ENCODE measurements at regions not wholly inside any gene's neighbourhood (a gene's known extent, or its start where the extent isn't known, plus 50 kb on each side); places are given as distances from the start of the nearest gene placed in this dataset.
"Not testable (repeated sequence)": the region's sequence is repeated elsewhere in the genome, so short reads cannot be mapped to it uniquely, and the experiment has no call there.

- POLR2A ChIA-PET, result no interaction called here
- CTCF ChIA-PET, result no interaction called here
- Mint-ChIP-seq H3K27ac (ENCODE audit: unreplicated experiment) (no peak overlapping the region), H3K4me1 (ENCODE audit: low read depth, unreplicated experiment) (no peaks in the 10 kb centered on the region), H3K9me3 (ENCODE audit: unreplicated experiment) (no peaks in the 10 kb centered on the region), H3K36me3 (ENCODE audit: insufficient read depth, unreplicated experiment) (no peaks in the 10 kb centered on the region), H3K4me3 (ENCODE audit: unreplicated experiment) (no peak overlapping the region), H3K27me3 (ENCODE audit: insufficient read depth, unreplicated experiment) (peaks cover 16% of the 10 kb centered on the region)
- DNase-seq, result no peak
- intact Hi-C loops (cut with micrococcal nuclease; ENCODE audit: unreplicated experiment), result no loop called here
- no peaks in the 10 kb centered on the region for H3K4me1 ChIP-seq
- BruUV-seq (replicated peaks), result no TSS peak
- no peaks in the 10 kb centered on the region; the same call in 1 of the 2 replicates for H3K27me3 ChIP-seq (replicated peaks; ENCODE audit: control insufficient read depth, insufficient read depth, low read length)
- TF ChIP-seq CTCF (IDR thresholded peaks at IDR 0.05; ENCODE audit: insufficient read depth in 1 of 2, low read depth in 1 of 2, low read length in 1 of 2, severe bottlenecking in 1 of 2, unreplicated experiment in 1 of 2), result no peak
- no peaks in the 10 kb centered on the region for H3K36me3 ChIP-seq (ENCODE audit: control insufficient read depth, insufficient read depth, low read length)
- H3K9me3 ChIP-seq, result no peaks in the 10 kb centered on the region
- no peak overlapping the region for H3K4me3 ChIP-seq (ENCODE audit: low read depth, low read length)
Observed at GRCh38 chr5:54869691-54870090, 115.7 kb downstream of the ESM1 start.

DNA sequence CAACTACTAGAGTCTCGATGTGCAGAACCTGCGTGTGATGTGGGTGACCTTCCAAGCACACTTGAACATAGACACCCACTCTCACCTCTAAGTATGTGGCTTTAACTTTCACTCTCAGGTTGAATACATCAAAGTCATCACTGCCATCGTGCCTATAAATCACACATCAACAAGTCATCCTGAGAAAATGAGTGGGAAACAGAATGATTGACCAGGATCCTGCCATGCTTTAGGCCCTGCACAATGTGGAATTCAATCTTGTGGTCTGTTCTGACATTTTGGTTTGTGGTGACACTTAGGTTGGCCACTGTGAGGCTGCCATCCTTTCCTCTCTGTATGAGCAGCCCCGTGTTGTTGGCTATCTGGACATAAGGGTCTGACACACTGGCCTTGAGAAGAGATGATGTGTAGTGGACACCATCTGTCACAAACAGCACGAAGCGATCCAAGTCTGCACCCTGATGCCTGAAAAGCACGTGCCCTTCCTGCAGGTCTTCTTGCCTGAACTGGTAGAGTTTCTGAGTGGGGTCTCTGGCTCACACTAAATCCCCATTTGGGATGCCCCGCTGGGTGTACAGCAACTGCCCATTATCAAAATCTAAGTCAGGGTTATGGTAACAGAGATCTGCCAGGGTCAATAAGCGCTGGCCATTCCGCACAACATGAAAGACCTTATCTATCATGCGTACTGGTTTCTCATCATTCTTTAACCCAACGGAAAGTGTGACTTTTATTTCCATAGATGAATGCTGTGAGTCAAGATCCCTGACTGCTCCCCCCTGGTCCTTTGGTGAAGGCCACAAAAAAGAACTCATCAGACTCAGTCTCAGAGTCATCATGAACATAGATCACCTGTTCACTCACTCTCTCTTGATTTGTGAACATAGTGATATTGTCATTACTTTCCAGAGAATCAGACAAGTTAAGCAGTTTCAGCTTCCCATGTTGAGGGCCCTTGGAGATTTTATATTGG, 116.6 kb downstream of the ESM1 start:
- Histone ChIP-seq H3K27me3 (replicated peaks; ENCODE audit: control insufficient read depth, insufficient read depth, low read length) (no peaks in the 10 kb centered on the region; the same call in 1 of the 2 replicates), H3K36me3 (ENCODE audit: control insufficient read depth, insufficient read depth, low read length) (no peaks in the 10 kb centered on the region), H3K4me3 (ENCODE audit: low read depth, low read length) (no peak overlapping the region), H3K9me3 (no peaks in the 10 kb centered on the region), H3K4me1 (no peaks in the 10 kb centered on the region)
- no peak overlapping the region for H3K4me3 Mint-ChIP-seq (ENCODE audit: unreplicated experiment)
- no TSS peak for BruUV-seq (replicated peaks)
- POLR2A ChIA-PET, result no interaction called here
- no peak for TF ChIP-seq CTCF (IDR thresholded peaks at IDR 0.05; ENCODE audit: insufficient read depth in 1 of 2, low read depth in 1 of 2, low read length in 1 of 2, severe bottlenecking in 1 of 2, unreplicated experiment in 1 of 2)
- H3K27me3 Mint-ChIP-seq (ENCODE audit: insufficient read depth, unreplicated experiment), result peaks cover 16% of the 10 kb centered on the region
- H3K27ac Mint-ChIP-seq (ENCODE audit: unreplicated experiment), result no peak overlapping the region
- no peak for DNase-seq
- no peaks in the 10 kb centered on the region for H3K9me3 Mint-ChIP-seq (ENCODE audit: unreplicated experiment)
- H3K36me3 Mint-ChIP-seq (ENCODE audit: insufficient read depth, unreplicated experiment), result no peaks in the 10 kb centered on the region
- intact Hi-C loops (cut with micrococcal nuclease; ENCODE audit: unreplicated experiment), result no loop called here
- no peaks in the 10 kb centered on the region for H3K4me1 Mint-ChIP-seq (ENCODE audit: low read depth, unreplicated experiment)
- CTCF ChIA-PET, result no interaction called here

GRCh38 chr5:54867310-54867944, 118.0 kb downstream of the ESM1 start:
- no peaks in the 10 kb centered on the region for H3K9me3 ChIP-seq
- H3K36me3 Mint-ChIP-seq (ENCODE audit: insufficient read depth, unreplicated experiment), result no peaks in the 10 kb centered on the region
- no peaks in the 10 kb centered on the region; the same call in 1 of the 2 replicates for H3K27me3 ChIP-seq (replicated peaks; ENCODE audit: control insufficient read depth, insufficient read depth, low read length)
- no peak overlapping the region for H3K4me3 Mint-ChIP-seq (ENCODE audit: unreplicated experiment)
- ChIA-PET POLR2A (no interaction called here), CTCF (interaction anchor here (0.5 to 2.9 kb wide), 15 partner anchors 10 to 624 kb away, joined by 3 to 48 read pairs (median 4); partner anchors contain the start of genes GPX8 and SNX18)
- TF ChIP-seq CTCF (IDR thresholded peaks at IDR 0.05; ENCODE audit: insufficient read depth in 1 of 2, low read depth in 1 of 2, low read length in 1 of 2, severe bottlenecking in 1 of 2, unreplicated experiment in 1 of 2), result peak; percentile 37 to 40
- peaks cover under 1% of the 10 kb centered on the region for H3K4me1 Mint-ChIP-seq (ENCODE audit: low read depth, unreplicated experiment)
- H3K4me3 ChIP-seq (ENCODE audit: low read depth, low read length), result no peak overlapping the region
- no peaks in the 10 kb centered on the region for H3K36me3 ChIP-seq (ENCODE audit: control insufficient read depth, insufficient read depth, low read length)
- H3K27ac Mint-ChIP-seq (ENCODE audit: unreplicated experiment), result no peak overlapping the region
- no peaks in the 10 kb centered on the region for H3K9me3 Mint-ChIP-seq (ENCODE audit: unreplicated experiment)
- H3K27me3 Mint-ChIP-seq (ENCODE audit: insufficient read depth, unreplicated experiment), result peaks cover 15% of the 10 kb centered on the region
- DNase-seq, result peak in 1 of 2 experiments; percentile 32
- H3K4me1 ChIP-seq, result no peaks in the 10 kb centered on the region
- BruUV-seq (replicated peaks), result no TSS peak
- intact Hi-C loops (cut with micrococcal nuclease; ENCODE audit: unreplicated experiment), result loop anchor here (1.0 kb wide), 1 partner anchor 350 kb away; the partner anchor contains the start of gene SNX18

- H3K4me1 Mint-ChIP-seq (ENCODE audit: low read depth, unreplicated experiment); POLR2A ChIA-PET; H3K36me3 ChIP-seq (ENCODE audit: control insufficient read depth, insufficient read depth, low read length); H3K27me3 ChIP-seq (replicated peaks; ENCODE audit: control insufficient read depth, insufficient read depth, low read length); H3K4me3 ChIP-seq (ENCODE audit: low read depth, low read length); H3K9me3 Mint-ChIP-seq (ENCODE audit: unreplicated experiment); H3K27me3 Mint-ChIP-seq (ENCODE audit: insufficient read depth, unreplicated experiment); H3K4me3 Mint-ChIP-seq (ENCODE audit: unreplicated experiment); H3K4me1 ChIP-seq; H3K27ac Mint-ChIP-seq (ENCODE audit: unreplicated experiment); intact Hi-C loops (cut with micrococcal nuclease; ENCODE audit: unreplicated experiment); H3K9me3 ChIP-seq; BruUV-seq (replicated peaks); DNase-seq; H3K36me3 Mint-ChIP-seq (ENCODE audit: insufficient read depth, unreplicated experiment): not testable (repeated sequence)
- CTCF ChIA-PET, result interaction anchor here (2.0 to 2.9 kb wide), 2 partner anchors 347 to 348 kb away, joined by 5 to 48 read pairs; partner anchors contain the start of gene SNX18
Observed at GRCh38 chr5:54864911-54865515, 120.4 kb downstream of the ESM1 start.
